ENCODE measurements at regions not wholly inside any gene's neighbourhood (a gene's known extent, or its start where the extent isn't known, plus 50 kb on each side); places are given as distances from the start of the nearest gene placed in this dataset.

DNA sequence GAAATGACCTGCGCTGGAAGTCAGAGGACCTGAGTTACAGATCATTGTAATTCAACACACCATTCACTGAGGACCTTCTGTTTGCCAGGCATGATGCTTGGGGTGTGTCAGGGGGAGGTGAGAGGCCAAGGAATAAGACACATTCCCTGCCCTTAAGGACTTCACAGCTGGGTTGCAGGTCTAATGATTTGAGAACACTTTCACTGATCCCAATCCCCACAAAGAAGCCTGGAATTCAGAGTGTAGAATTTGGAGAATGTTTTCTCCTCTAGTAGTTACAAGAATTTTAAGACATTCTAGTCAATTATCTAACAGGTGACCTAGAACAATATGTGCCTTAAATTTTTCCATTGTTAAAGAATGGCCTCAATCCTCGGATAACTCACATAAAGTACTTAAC, 322.4 kb downstream of the TNS1 start:
- TF ChIP-seq POLR2A (IDR thresholded peaks at IDR 0.05) = no peak
- TF ChIP-seq, protein P1, sequence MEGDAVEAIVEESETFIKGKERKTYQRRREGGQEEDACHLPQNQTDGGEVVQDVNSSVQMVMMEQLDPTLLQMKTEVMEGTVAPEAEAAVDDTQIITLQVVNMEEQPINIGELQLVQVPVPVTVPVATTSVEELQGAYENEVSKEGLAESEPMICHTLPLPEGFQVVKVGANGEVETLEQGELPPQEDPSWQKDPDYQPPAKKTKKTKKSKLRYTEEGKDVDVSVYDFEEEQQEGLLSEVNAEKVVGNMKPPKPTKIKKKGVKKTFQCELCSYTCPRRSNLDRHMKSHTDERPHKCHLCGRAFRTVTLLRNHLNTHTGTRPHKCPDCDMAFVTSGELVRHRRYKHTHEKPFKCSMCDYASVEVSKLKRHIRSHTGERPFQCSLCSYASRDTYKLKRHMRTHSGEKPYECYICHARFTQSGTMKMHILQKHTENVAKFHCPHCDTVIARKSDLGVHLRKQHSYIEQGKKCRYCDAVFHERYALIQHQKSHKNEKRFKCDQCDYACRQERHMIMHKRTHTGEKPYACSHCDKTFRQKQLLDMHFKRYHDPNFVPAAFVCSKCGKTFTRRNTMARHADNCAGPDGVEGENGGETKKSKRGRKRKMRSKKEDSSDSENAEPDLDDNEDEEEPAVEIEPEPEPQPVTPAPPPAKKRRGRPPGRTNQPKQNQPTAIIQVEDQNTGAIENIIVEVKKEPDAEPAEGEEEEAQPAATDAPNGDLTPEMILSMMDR (IDR thresholded peaks at IDR 0.05) = no peak
